ENCODE measurements at regions not wholly inside any gene's neighbourhood (a gene's known extent, or its start where the extent isn't known, plus 50 kb on each side); places are given as distances from the start of the nearest gene placed in this dataset.

- intact Hi-C loops (cut with micrococcal nuclease; ENCODE audit: unreplicated experiment): no loop called here
- no peak for DNase-seq
- Histone ChIP-seq H3K4me2 (no peak overlapping the region), H3K9me3 (ENCODE audit: insufficient read depth, low read depth) (no peaks in the 10 kb centered on the region), H3K4me3 (no peak overlapping the region), H3K27ac (no peak overlapping the region), H4K20me1 (ENCODE audit: insufficient read depth) (no peaks in the 10 kb centered on the region), H3K79me2 (ENCODE audit: low read depth) (no peaks in the 10 kb centered on the region), H3K27me3 (ENCODE audit: insufficient read depth, low read depth) (no peaks in the 10 kb centered on the region), H3K4me1 (replicated peaks; ENCODE audit: insufficient read depth) (no peaks in the 10 kb centered on the region), H3K36me3 (ENCODE audit: low read depth) (no peaks in the 10 kb centered on the region), H3F3A (ENCODE audit: insufficient read depth, low read depth) (no peaks in the 10 kb centered on the region; the same call in 1 of the 2 replicates), H2AFZ (no peak overlapping the region), H3K9me2 (ENCODE audit: insufficient read depth) (no peaks in the 10 kb centered on the region)
- TF ChIP-seq EZH2 (IDR thresholded peaks at IDR 0.05; ENCODE audit: low read depth) (no peak), CTCF (conservative IDR thresholded peaks at IDR 0.05) (no peak)
- ChIA-PET CTCF (no interaction called here), POLR2A (ENCODE audit: unreplicated experiment) (no interaction called here)
- BruUV-seq (replicated peaks): no TSS peak
These were observed 326.9 kb upstream of the HNRNPA3 start for GRCh38 chr2:176885661-176886060.

- Histone ChIP-seq H3K4me2 (no peak overlapping the region), H3F3A (ENCODE audit: insufficient read depth, low read depth) (no peaks in the 10 kb centered on the region), H3K36me3 (ENCODE audit: low read depth) (no peaks in the 10 kb centered on the region), H3K9me3 (ENCODE audit: insufficient read depth, low read depth) (no peaks in the 10 kb centered on the region), H3K9me2 (ENCODE audit: insufficient read depth) (no peaks in the 10 kb centered on the region), H3K4me1 (replicated peaks; ENCODE audit: insufficient read depth) (no peaks in the 10 kb centered on the region), H3K4me3 (no peak overlapping the region), H4K20me1 (ENCODE audit: insufficient read depth) (no peaks in the 10 kb centered on the region), H2AFZ (no peak overlapping the region), H3K27ac (no peak overlapping the region), H3K79me2 (ENCODE audit: low read depth) (no peaks in the 10 kb centered on the region), H3K27me3 (ENCODE audit: insufficient read depth, low read depth) (0 out of 2 replicates have a peak, but pooled peaks cover 4% of the 10 kb centered on the region)
- no peak for DNase-seq
- TF ChIP-seq EZH2 (IDR thresholded peaks at IDR 0.05; ENCODE audit: low read depth) (no peak), CTCF (conservative IDR thresholded peaks at IDR 0.05) (no peak)
- POLR2A ChIA-PET (ENCODE audit: unreplicated experiment): no interaction called here
- CTCF ChIA-PET: no interaction called here
- no TSS peak for BruUV-seq (replicated peaks)
- intact Hi-C loops (cut with micrococcal nuclease; ENCODE audit: unreplicated experiment): no loop called here
These were observed 321.5 kb upstream of the HNRNPA3 start for GRCh38 chr2:176891105-176891504.

- ChIA-PET CTCF (no interaction called here), POLR2A (ENCODE audit: unreplicated experiment) (no interaction called here)
- H3K9me3 ChIP-seq (ENCODE audit: insufficient read depth, low read depth): no peaks in the 10 kb centered on the region
- no peak overlapping the region for H2AFZ ChIP-seq
- no peak for DNase-seq
- no peak for TF ChIP-seq EZH2 (IDR thresholded peaks at IDR 0.05; ENCODE audit: low read depth)
- no peak for TF ChIP-seq CTCF (conservative IDR thresholded peaks at IDR 0.05)
- H3K79me2 ChIP-seq (ENCODE audit: low read depth): no peaks in the 10 kb centered on the region
- H4K20me1 ChIP-seq (ENCODE audit: insufficient read depth): no peaks in the 10 kb centered on the region
- no peaks in the 10 kb centered on the region for H3K9me2 ChIP-seq (ENCODE audit: insufficient read depth)
- no peak overlapping the region for H3K4me2 ChIP-seq
- no peaks in the 10 kb centered on the region for H3K36me3 ChIP-seq (ENCODE audit: low read depth)
- H3K4me1 ChIP-seq (replicated peaks; ENCODE audit: insufficient read depth): no peaks in the 10 kb centered on the region
- H3F3A ChIP-seq (ENCODE audit: insufficient read depth, low read depth): no peaks in the 10 kb centered on the region
- H3K4me3 ChIP-seq: no peak overlapping the region
- H3K27ac ChIP-seq: no peak overlapping the region
- intact Hi-C loops (cut with micrococcal nuclease; ENCODE audit: unreplicated experiment): no loop called here
- 0 out of 2 replicates have a peak, but pooled peaks cover 4% of the 10 kb centered on the region for H3K27me3 ChIP-seq (ENCODE audit: insufficient read depth, low read depth)
- BruUV-seq (replicated peaks): no TSS peak
These were observed 320.7 kb upstream of the HNRNPA3 start for GRCh38 chr2:176891857-176892256.

All from PC-9 (cell line).